IPS DF 6.9 (cell line): ENCODE measurements at regions not wholly inside any gene's neighbourhood (a gene's known extent, or its start where the extent isn't known, plus 50 kb on each side); places are given as distances from the start of the nearest gene placed in this dataset.

ENCODE experiments used
- DNase-seq: peaks from one replicate; pipeline ENCODE4 v3.0.0-alpha.2; 2013; ENCODE audit warnings: low read depth, low spot score
- H3K27ac ChIP-seq: one replicate; pipeline ENCODE4 v1.5.1; 2013; ENCODE audit warnings: low read length, control low read depth
- H3K27me3 ChIP-seq: 2 replicates; pipeline ENCODE4 v1.6.1; 2013; ENCODE audit warnings: mild to moderate bottlenecking, low read length; ENCODE audit not compliant: control insufficient read depth, insufficient read depth
- H3K36me3 ChIP-seq: 2 replicates; pipeline ENCODE4 v1.6.1; 2013; ENCODE audit warnings: low read length; ENCODE audit not compliant: control insufficient read depth, insufficient read depth
- H3K4me1 ChIP-seq: 2 replicates; pipeline ENCODE4 v1.6.1; 2013; ENCODE audit warnings: low read length; ENCODE audit not compliant: control insufficient read depth, insufficient read depth
- H3K4me3 ChIP-seq: 2 replicates; pipeline ENCODE4 v1.5.1; 2013; ENCODE audit warnings: mild to moderate bottlenecking, low read length
- H3K9me3 ChIP-seq: 2 replicates; pipeline ENCODE4 v1.6.1; 2013; ENCODE audit warnings: low read length, inconsistent platforms; ENCODE audit not compliant: control insufficient read depth, insufficient read depth
- WGBS: extraction: QIAGEN DNeasy Blood & Tissue Kit; methylation state at CpG from one replicate; pipeline ENCODE4 v1.1.7; 2013; ENCODE audit warnings: mixed read lengths, missing lambda C conversion rate; ENCODE audit not compliant: insufficient read length, insufficient coverage; 5-methylcytosine and 5-hydroxymethylcytosine counted together

DNA sequence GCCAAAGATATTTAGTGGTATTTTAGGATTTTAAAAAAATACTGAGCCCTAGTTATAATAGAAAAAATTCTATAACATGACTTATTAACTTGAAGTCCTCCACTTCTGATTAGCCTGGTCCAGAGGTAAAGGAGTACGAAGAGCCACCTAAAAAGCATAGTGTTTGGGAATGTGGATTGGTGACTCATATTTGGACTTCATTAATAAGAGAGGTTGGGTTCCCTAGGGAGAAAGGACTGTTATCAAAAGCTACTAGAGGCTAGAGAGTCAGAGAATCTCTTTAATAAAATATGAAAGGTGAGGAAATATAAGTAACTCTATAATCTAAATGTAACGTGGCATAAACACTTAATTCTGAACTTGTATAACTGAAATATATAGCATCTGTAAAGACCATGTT is 180.7 kb upstream of the TARS1 start:
- no peaks in the 10 kb centered on the region for H3K9me3 ChIP-seq
- WGBS: no CpG with 5 or more reads among the region's 2 CpGs
- DNase-seq: no peak
- H3K36me3 ChIP-seq: no peaks in the 10 kb centered on the region
- H3K4me3 ChIP-seq: no peak overlapping the region
- no peak overlapping the region for H3K27ac ChIP-seq
- no peaks in the 10 kb centered on the region for H3K27me3 ChIP-seq
- H3K4me1 ChIP-seq: no peaks in the 10 kb centered on the region

DNA sequence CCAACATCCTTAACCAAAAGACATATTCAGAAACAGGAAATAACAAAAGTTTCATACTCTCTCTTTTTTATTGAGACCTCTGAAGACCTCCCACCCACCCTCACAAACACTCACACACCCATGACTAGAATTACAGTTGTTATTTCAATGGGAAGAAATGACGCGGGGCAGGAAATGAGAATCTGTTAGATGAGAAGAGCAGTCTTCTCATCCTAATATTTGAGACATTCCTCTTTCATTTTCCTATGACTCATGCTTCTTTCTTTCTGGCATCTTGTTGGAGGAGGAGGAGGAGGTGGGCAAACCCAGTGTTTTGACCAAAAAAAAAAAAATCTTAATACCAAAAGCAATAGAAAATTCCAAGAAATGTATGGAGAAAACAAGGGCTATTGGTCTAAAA is 179.5 kb upstream of the TARS1 start:
- Histone ChIP-seq H3K27me3 (no peaks in the 10 kb centered on the region), H3K4me3 (no peak overlapping the region), H3K36me3 (no peaks in the 10 kb centered on the region), H3K9me3 (no peaks in the 10 kb centered on the region), H3K4me1 (no peaks in the 10 kb centered on the region), H3K27ac (no peak overlapping the region)
- DNase-seq: no peak
- WGBS: no CpG with 5 or more reads among the region's 2 CpGs

GRCh38 chr5:33261747-33262146 is 179.0 kb upstream of the TARS1 start:
- WGBS: no CpG with 5 or more reads among the region's 2 CpGs

DNA sequence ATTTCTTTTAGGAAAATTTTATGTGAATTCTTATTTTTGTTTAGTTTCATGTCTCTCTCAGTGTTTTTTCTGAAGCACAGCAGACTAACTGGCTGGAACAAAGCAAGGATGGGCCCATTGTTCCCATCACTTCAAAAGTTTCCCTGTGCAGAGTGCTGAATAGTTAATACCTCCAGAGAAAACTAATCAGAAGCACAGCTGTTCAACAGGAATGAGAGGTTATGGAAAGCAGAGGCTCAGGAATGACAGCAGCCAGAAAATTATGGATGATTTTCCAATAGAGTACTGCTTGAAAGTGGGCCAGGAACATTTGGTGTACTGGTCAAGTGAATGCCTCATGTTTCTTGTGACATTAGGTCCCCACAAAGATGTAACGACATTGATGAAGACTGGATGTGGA is 173.0 kb upstream of the TARS1 start:
- DNase-seq: no peak
- H3K4me3 ChIP-seq: no peak overlapping the region
- no peaks in the 10 kb centered on the region for H3K4me1 ChIP-seq
- no peaks in the 10 kb centered on the region for H3K36me3 ChIP-seq
- no peak overlapping the region for H3K27ac ChIP-seq
- no peaks in the 10 kb centered on the region for H3K27me3 ChIP-seq
- H3K9me3 ChIP-seq: no peaks in the 10 kb centered on the region
- whole genome bisulfite sequencing: no CpG with 5 or more reads among the region's 1 CpG

More at GRCh38 chr5:33261747-33262146, 179.0 kb upstream of the TARS1 start:
- no peak overlapping the region for H3K27ac ChIP-seq
- no peaks in the 10 kb centered on the region for H3K27me3 ChIP-seq
- no peaks in the 10 kb centered on the region for H3K36me3 ChIP-seq
- H3K9me3 ChIP-seq: no peaks in the 10 kb centered on the region
- H3K4me3 ChIP-seq: no peak overlapping the region
- DNase-seq: no peak
- no peaks in the 10 kb centered on the region for H3K4me1 ChIP-seq

DNA sequence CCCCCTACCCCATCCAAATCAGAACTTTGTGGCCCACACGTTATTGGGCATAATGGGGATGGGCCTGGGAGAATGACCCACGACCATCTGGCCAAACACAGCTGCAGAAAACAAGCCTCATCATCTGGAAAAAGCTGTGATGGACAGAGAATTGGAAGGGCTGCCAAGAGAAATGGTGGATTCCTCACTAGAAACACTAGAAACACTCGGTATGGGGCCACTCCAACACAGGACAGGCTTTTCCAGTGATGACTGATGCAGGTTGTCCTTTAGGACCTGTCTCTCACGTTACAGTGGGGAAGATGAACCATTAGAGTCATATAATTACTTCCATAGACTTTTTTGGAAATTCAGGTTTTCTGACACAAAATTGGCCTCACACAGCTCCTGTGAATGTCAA is 172.4 kb upstream of the TARS1 start:
- no peaks in the 10 kb centered on the region for H3K9me3 ChIP-seq
- DNase-seq: no peak
- no peaks in the 10 kb centered on the region for H3K27me3 ChIP-seq
- no CpG with 5 or more reads among the region's 4 CpGs for WGBS
- no peak overlapping the region for H3K27ac ChIP-seq
- H3K36me3 ChIP-seq: no peaks in the 10 kb centered on the region
- no peak overlapping the region for H3K4me3 ChIP-seq
- no peaks in the 10 kb centered on the region for H3K4me1 ChIP-seq

- Histone ChIP-seq H3K4me3 (no peak overlapping the region), H3K27ac (no peak overlapping the region), H3K4me1 (no peaks in the 10 kb centered on the region), H3K9me3 (no peaks in the 10 kb centered on the region), H3K27me3 (no peaks in the 10 kb centered on the region), H3K36me3 (no peaks in the 10 kb centered on the region)
- WGBS: no CpG with 5 or more reads among the region's 1 CpG
- DNase-seq: no peak
Observed at GRCh38 chr5:33270671-33271070, 170.1 kb upstream of the TARS1 start.

GRCh38 chr5:33271606-33272005 is 169.2 kb upstream of the TARS1 start:
- H3K27ac ChIP-seq: no peak overlapping the region
- WGBS: no CpG with 5 or more reads among the region's 1 CpG
- no peaks in the 10 kb centered on the region for H3K27me3 ChIP-seq
- no peaks in the 10 kb centered on the region for H3K4me1 ChIP-seq
- no peaks in the 10 kb centered on the region for H3K36me3 ChIP-seq
- no peaks in the 10 kb centered on the region for H3K9me3 ChIP-seq
- no peak for DNase-seq
- no peak overlapping the region for H3K4me3 ChIP-seq

DNA sequence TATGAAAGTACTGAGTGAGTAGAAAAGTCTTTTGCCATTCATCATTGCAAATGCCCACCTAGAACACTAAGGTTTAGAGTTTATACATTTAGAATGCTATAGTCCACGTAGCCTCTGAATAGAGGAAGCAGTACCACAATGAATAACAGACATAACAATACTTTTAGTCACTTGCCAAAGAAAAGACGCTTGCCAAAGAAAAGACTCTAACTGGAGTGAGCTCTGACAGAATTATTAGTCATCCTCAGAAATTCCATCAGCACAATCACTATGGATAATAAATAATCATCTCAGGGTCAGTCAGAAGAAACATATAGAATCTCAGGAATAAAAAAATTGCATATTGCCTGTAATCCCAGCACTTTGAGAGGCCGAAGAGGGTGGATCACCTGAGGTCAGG is 168.5 kb upstream of the TARS1 start:
- DNase-seq: no peak
- H3K4me3 ChIP-seq: no peak overlapping the region

GRCh38 chr5:33273985-33274384 is 166.8 kb upstream of the TARS1 start:
- Histone ChIP-seq H3K9me3 (no peaks in the 10 kb centered on the region), H3K36me3 (no peaks in the 10 kb centered on the region), H3K4me1 (no peaks in the 10 kb centered on the region), H3K27me3 (no peaks in the 10 kb centered on the region), H3K27ac (no peak overlapping the region), H3K4me3 (no peak overlapping the region)
- DNase-seq: no peak

More for the DNA sequence above, 168.5 kb upstream of the TARS1 start:
- Histone ChIP-seq H3K27me3 (no peaks in the 10 kb centered on the region), H3K27ac (no peak overlapping the region), H3K36me3 (no peaks in the 10 kb centered on the region), H3K9me3 (no peaks in the 10 kb centered on the region), H3K4me1 (no peaks in the 10 kb centered on the region)
- no CpG with 5 or more reads among the region's 3 CpGs for WGBS

- Histone ChIP-seq H3K4me3 (no peak overlapping the region), H3K4me1 (no peaks in the 10 kb centered on the region), H3K27ac (no peak overlapping the region), H3K27me3 (no peaks in the 10 kb centered on the region), H3K36me3 (no peaks in the 10 kb centered on the region), H3K9me3 (no peaks in the 10 kb centered on the region)
- WGBS: no CpG with 5 or more reads among the region's 3 CpGs
- no peak for DNase-seq
Observed at GRCh38 chr5:33275391-33275790, 165.4 kb upstream of the TARS1 start.

DNA sequence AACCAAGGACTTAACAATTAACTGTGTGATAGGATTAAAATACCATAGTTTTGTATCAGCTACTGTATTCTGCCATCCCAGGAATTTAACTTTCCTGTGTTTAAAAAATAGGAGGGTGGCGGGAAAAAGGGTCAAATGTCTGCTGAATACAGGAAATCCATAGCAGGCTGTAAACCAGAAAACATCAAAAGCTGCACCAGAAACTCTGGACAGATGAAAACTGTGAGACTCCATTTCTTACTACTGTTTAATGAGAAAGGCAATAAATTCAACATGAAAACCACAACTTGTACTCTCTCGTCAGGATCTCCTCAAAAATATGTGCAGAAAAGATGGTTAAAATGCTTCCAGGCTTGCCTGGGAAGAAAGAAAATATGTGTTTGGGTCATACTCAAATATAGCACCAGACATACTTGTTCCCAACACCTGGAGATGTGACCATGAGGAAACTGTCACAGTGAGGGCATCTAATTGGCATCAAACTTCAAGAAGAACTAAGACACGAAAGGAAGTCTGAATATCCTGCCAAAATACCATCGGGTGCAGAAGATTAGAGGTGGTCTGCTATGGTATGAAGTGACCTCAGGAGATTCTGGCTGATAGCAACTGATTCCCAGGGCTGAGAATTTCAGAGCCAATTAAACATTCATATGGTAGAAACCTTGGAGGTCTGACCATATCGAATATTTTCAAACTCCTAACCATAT is 164.7 kb upstream of the TARS1 start:
- Histone ChIP-seq H3K27ac (no peak overlapping the region), H3K27me3 (no peaks in the 10 kb centered on the region), H3K36me3 (no peaks in the 10 kb centered on the region), H3K9me3 (no peaks in the 10 kb centered on the region), H3K4me3 (no peak overlapping the region), H3K4me1 (no peaks in the 10 kb centered on the region)
- DNase-seq: no peak
- WGBS: no CpG with 5 or more reads among the region's 5 CpGs
